Vagina (tissue), 2 donors: ENCODE measurements at regions not wholly inside any gene's neighbourhood (a gene's known extent, or its start where the extent isn't known, plus 50 kb on each side); places are given as distances from the start of the nearest gene placed in this dataset.

ENCODE experiments used
- DNase-seq, 2 donors: peaks; one replicate each; pipeline ENCODE4 v3.0.0-alpha.2; 2017; ENCODE audit errors: extremely low spot score in 2 of 2
- H3K27ac ChIP-seq: fragments of 200-600 bp; sonication (generic); one replicate; pipeline ENCODE4 v1.5.1; 2019
- H3K27me3 ChIP-seq: fragments of 200-600 bp; sonication (generic); one replicate; pipeline ENCODE4 v1.5.1; 2019
- H3K36me3 ChIP-seq, 2 donors: fragments of 200-600 bp; sonication (generic); one replicate each; pipeline ENCODE4 v1.5.1; 2017 to 2019
- H3K4me1 ChIP-seq: fragments of 200-600 bp; sonication (generic); one replicate; pipeline ENCODE4 v1.5.1; 2019
- H3K4me3 ChIP-seq, 2 donors: fragments of 200-600 bp; sonication (generic); 1 replicate in 1 of 2; 2 replicates in 1 of 2; pipeline ENCODE4 v1.5.1; 2016 to 2019
- H3K9me3 ChIP-seq: fragments of 200-600 bp; sonication (generic); one replicate; pipeline ENCODE4 v1.5.1; 2019
- CTCF ChIP-seq, 3 experiments: fragments of 450-650 bp in 2 of 3; fragments of 200-600 bp in 1 of 3; sonication (generic) in 1 of 3; IDR thresholded peaks; one replicate each; pipeline ENCODE4 v1.5.1; 2017 to 2019; ENCODE audit warnings: antibody characterized with exemption in 3 of 3, mild to moderate bottlenecking in 2 of 3, moderate library complexity in 2 of 3
- POLR2A ChIP-seq, 2 donors: fragments of 450-650 bp; IDR thresholded peaks; one replicate each; pipeline ENCODE4 v1.6.1; 2017; ENCODE audit warnings: antibody characterized with exemption in 2 of 2, mild to moderate bottlenecking in 2 of 2, moderate library complexity in 2 of 2
- POLR2AphosphoS5 ChIP-seq, 2 donors: sonication (generic); formaldehyde crosslinking; IDR thresholded peaks; one replicate each; pipeline ENCODE4 v1.9.0; 2017; ENCODE audit warnings: antibody characterized with exemption in 2 of 2, mild to moderate bottlenecking in 2 of 2, low read depth in 1 of 2; ENCODE audit not compliant: insufficient read depth in 1 of 2
- intact Hi-C: fragments of 100-400 bp; cut with DNase I; formaldehyde crosslinking; loops from one replicate; pipeline ENCODE4 v1.15.1; 2023

GRCh38 chr5:2614571-2614970, 136.9 kb downstream of the IRX2 start:
- intact Hi-C loops = no loop called here
- H3K27me3 ChIP-seq = no peaks in the 10 kb centered on the region
- no peak for DNase-seq
- H3K4me3 ChIP-seq = no peak overlapping the region
- H3K4me1 ChIP-seq = no peaks in the 10 kb centered on the region
- H3K27ac ChIP-seq = no peak overlapping the region
- TF ChIP-seq POLR2A (IDR thresholded peaks at IDR 0.05) (no peak), POLR2AphosphoS5 (IDR thresholded peaks at IDR 0.05; ENCODE audit: insufficient read depth in 1 of 2, low read depth in 1 of 2) (no peak), CTCF (IDR thresholded peaks at IDR 0.05) (no peak)
- no peaks in the 10 kb centered on the region for H3K9me3 ChIP-seq
- no peaks in the 10 kb centered on the region for H3K36me3 ChIP-seq

GRCh38 chr5:2611659-2612058, 139.8 kb downstream of the IRX2 start:
- TF ChIP-seq POLR2AphosphoS5 (IDR thresholded peaks at IDR 0.05; ENCODE audit: insufficient read depth in 1 of 2, low read depth in 1 of 2) (no peak), CTCF (IDR thresholded peaks at IDR 0.05) (no peak), POLR2A (IDR thresholded peaks at IDR 0.05) (no peak)
- DNase-seq = no peak
- intact Hi-C loops = no loop called here
- Histone ChIP-seq H3K4me1 (no peaks in the 10 kb centered on the region), H3K27me3 (no peaks in the 10 kb centered on the region), H3K4me3 (no peak overlapping the region), H3K27ac (no peak overlapping the region), H3K36me3 (no peaks in the 10 kb centered on the region), H3K9me3 (no peaks in the 10 kb centered on the region)

DNA sequence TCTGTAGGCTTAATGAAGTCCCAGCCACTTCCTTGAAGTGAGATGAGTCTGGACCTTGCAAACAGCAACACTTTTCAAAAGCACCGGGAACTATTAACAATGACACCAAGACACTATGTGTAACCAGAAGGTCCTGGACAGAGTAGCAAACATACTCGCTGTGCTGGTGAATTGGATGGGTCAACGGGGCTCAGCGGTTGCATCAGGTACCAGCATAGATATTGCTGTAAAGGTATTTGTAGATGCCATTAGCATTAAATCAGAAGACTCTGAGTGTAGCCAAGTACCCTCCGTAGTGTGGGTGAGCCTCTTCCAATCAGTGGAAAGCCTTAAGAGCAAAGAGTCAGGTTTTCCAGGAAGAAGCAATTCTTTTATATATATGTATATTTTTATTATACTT, 140.5 kb downstream of the IRX2 start:
- intact Hi-C loops = no loop called here
- DNase-seq = no peak
- Histone ChIP-seq H3K4me1 (no peaks in the 10 kb centered on the region), H3K4me3 (no peak overlapping the region), H3K9me3 (no peaks in the 10 kb centered on the region), H3K27me3 (no peaks in the 10 kb centered on the region), H3K36me3 (no peaks in the 10 kb centered on the region), H3K27ac (no peak overlapping the region)
- TF ChIP-seq POLR2AphosphoS5 (IDR thresholded peaks at IDR 0.05; ENCODE audit: insufficient read depth in 1 of 2, low read depth in 1 of 2) (no peak), CTCF (IDR thresholded peaks at IDR 0.05) (no peak), POLR2A (IDR thresholded peaks at IDR 0.05) (no peak)

- DNase-seq = no peak
- no peaks in the 10 kb centered on the region for H3K9me3 ChIP-seq
- no peak overlapping the region for H3K4me3 ChIP-seq
- TF ChIP-seq CTCF (IDR thresholded peaks at IDR 0.05) (no peak), POLR2AphosphoS5 (IDR thresholded peaks at IDR 0.05; ENCODE audit: insufficient read depth in 1 of 2, low read depth in 1 of 2) (no peak), POLR2A (IDR thresholded peaks at IDR 0.05) (no peak)
- H3K36me3 ChIP-seq = no peaks in the 10 kb centered on the region
- H3K4me1 ChIP-seq = no peaks in the 10 kb centered on the region
- H3K27ac ChIP-seq = no peak overlapping the region
- intact Hi-C loops = no loop called here
- no peaks in the 10 kb centered on the region for H3K27me3 ChIP-seq
Observed at GRCh38 chr5:2608391-2608790, 143.1 kb downstream of the IRX2 start.

GRCh38 chr5:2607598-2607997, 143.9 kb downstream of the IRX2 start:
- no peaks in the 10 kb centered on the region for H3K27me3 ChIP-seq
- no peak overlapping the region for H3K27ac ChIP-seq
- intact Hi-C loops = no loop called here
- no peak overlapping the region for H3K4me3 ChIP-seq
- H3K4me1 ChIP-seq = no peaks in the 10 kb centered on the region
- DNase-seq = no peak
- TF ChIP-seq POLR2A (IDR thresholded peaks at IDR 0.05) (no peak), POLR2AphosphoS5 (IDR thresholded peaks at IDR 0.05; ENCODE audit: insufficient read depth in 1 of 2, low read depth in 1 of 2) (no peak), CTCF (IDR thresholded peaks at IDR 0.05) (no peak)
- no peaks in the 10 kb centered on the region for H3K9me3 ChIP-seq
- no peaks in the 10 kb centered on the region for H3K36me3 ChIP-seq
